DMS153 treated with DMSO at 0.1 percent for 48 hours (cell line): ENCODE measurements at regions not wholly inside any gene's neighbourhood (a gene's known extent, or its start where the extent isn't known, plus 50 kb on each side); places are given as distances from the start of the nearest gene placed in this dataset.

Experiments
- DNase-seq: peaks from one replicate; lab custom pipeline; 2025; ENCODE audit not compliant: unreplicated experiment; lab: John Stamatoyannopoulos, UW

- no peak for DNase-seq
Observed at GRCh38 chr11:92317721-92318120, 93.1 kb downstream of the FAT3 start.

- DNase-seq: no peak
Observed at GRCh38 chr11:92322225-92322624, 97.6 kb downstream of the FAT3 start.

DNA sequence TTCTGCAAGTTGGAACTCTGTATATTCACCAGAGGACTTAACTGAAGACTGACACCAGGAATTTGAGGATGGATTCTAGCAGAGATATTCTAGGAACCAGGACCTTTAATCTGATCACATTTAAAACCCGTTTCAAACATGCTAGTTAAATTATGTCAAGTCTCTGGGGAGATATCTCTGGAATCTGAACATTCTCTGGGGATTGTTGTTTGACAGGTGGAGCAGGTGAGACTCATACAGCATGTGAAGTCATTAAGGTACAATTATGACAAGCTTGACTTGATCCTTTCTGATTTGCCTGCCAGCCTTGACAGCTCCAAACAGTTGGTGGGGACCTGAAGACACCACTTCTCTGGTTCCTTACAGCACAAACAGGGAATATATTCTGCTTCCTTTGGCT lies 100.3 kb downstream of the FAT3 start:
- DNase-seq: no peak

- no peak for DNase-seq
Observed at GRCh38 chr11:92325416-92325815, 100.8 kb downstream of the FAT3 start.

- DNase-seq: no peak
Observed at GRCh38 chr11:92329137-92329536, 104.5 kb downstream of the FAT3 start.

DNA sequence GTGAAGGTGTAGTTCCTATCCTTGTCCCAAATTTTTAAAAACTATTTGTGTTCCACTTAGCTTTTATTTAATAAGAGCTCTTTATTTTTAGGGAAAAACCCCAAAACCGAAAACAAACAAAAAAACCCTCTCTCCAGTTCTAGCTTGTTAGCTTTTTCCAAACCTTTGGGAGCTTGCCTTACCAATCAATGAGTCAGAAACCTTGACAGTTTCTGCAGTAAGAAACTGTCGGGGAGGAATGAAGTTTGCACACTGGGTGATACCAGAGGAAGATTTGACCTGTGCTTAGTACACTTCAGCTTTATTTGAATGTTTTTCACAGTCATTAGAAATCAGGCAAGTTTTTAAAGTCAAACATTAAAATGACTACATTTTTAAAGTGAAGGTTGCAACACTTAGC lies 105.0 kb downstream of the FAT3 start:
- no peak for DNase-seq

- DNase-seq: no peak
Observed at GRCh38 chr11:92330114-92330513, 105.5 kb downstream of the FAT3 start.

GRCh38 chr11:92332986-92333385 lies 108.4 kb downstream of the FAT3 start:
- DNase-seq: no peak

- no peak for DNase-seq
Observed at GRCh38 chr11:92340839-92341238, 116.2 kb downstream of the FAT3 start.

- DNase-seq: no peak
Observed at GRCh38 chr11:92342034-92342720, 117.6 kb downstream of the FAT3 start.

DNA sequence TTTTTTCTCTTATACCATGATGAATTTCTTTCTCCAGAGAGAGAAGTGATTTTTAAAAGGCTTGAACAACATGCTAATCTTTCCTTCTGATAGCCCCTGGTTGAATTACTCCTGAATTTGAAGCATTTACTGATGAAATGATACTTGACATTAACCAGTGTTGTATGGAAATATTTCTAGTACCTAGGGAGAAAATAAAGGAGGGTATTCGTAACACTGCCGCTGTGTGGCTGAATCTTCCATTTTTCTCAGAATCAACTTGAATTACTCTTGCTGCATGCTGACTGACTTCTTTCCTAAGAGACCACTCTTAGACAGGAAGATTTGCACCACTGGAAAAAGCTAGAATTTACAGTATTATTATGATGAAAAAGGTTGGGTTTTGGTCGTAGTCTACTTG lies 118.3 kb downstream of the FAT3 start:
- no peak for DNase-seq

DNA sequence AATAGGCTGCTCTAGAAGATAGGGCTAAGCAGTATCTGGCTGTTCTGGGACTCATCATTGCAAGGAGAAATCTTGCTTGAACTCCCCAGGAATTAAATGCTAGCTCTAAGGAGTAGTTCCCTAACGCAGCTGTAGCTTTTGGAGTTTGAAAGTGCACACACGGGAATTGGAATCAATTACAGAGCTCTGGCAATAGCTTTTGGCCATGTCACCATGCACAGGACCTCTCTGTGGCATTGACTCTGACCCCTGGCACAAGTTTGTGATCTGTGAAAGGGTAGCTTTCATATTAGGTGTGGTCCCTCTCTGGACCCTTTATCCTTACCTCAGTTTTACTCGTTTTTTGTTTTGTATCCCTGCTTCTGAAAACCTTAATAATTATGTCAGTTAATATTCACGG lies 121.6 kb downstream of the FAT3 start:
- no peak for DNase-seq

GRCh38 chr11:92347454-92347853 lies 122.8 kb downstream of the FAT3 start:
- no peak for DNase-seq

GRCh38 chr11:92349486-92350156 lies 125.0 kb downstream of the FAT3 start:
- DNase-seq: no peak

- no peak for DNase-seq
Observed at GRCh38 chr11:92357344-92357743, 132.7 kb downstream of the FAT3 start.

DNA sequence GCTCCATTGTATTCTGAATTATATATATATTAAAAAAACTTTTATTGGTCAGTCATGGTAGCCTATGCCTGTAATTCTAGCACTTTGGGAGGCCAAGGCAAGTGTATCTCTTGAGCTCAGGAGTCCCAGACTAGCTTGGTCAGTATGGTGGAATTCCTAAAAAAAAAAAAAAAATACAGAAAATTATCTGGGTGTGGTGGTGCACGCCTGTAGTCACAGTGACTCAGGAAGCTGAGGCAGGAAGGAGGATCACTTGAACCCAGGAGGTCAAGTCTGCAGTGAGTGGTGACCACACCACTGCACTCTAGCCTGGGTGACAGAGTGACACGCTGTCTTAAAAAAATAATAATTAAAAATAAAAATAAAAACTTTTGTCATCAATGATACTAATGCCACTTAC lies 133.2 kb downstream of the FAT3 start:
- no peak for DNase-seq

- DNase-seq: no peak
Observed at GRCh38 chr11:92361551-92361950, 136.9 kb downstream of the FAT3 start.

DNA sequence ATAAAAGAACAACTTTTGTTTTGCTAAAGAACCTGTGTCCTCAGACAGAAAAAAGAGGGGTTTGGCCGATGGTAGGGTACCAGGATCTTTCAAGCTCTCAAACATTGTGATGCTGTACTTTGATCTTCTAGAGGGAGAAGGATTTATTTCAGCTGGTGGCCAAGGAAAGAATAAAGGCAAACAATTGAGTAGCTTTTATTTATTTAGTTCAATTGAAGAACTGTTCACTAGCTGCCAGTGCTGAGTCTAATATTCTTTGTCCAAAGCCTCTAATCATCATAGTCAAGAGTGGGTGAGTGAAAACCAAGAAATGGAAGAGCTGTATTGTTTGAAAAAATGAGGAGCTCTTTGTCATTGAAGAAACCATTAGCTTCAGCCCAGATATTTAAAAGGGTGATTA lies 138.4 kb downstream of the FAT3 start:
- DNase-seq: no peak

DNA sequence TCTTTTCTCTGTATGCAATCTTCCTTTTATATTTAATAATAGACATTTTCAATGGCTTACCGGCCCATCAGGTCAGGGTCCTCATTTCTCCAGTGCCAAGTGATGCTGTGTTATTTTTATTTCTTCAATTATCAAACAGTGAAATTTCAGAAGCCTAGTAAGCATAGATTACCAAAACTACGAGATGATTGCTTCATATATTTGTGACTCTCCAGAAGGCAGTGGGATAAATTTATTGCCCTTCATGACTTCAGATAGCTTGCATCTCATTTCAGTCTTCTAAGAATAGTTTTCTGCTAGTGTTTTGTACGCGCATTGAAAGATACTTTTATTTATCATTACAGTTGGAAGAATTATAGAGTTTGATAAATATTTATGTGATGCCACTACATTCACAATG lies 139.6 kb downstream of the FAT3 start:
- no peak for DNase-seq

DNA sequence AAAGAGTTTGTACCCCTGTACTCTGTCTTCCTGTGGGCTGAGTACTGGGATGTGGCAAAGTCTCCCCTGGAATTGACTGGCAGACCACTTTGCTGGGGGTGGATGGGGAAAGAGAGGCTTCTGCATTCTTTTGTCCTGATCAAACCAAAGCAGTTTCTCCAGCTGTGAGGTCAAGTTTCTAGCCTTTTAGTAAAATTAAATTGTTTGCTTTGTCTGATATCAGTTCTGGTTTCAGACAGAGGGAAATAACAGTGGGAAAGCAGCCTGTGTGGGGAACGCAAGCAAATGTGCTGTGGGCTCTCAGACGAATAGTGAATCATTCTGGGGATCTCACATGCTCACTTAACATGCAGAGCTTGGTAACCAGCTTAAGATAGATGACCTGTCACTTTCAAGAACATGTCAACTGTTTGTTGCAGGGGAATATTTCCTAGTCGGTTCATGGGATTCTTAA lies 151.6 kb downstream of the FAT3 start:
- DNase-seq: no peak

DNA sequence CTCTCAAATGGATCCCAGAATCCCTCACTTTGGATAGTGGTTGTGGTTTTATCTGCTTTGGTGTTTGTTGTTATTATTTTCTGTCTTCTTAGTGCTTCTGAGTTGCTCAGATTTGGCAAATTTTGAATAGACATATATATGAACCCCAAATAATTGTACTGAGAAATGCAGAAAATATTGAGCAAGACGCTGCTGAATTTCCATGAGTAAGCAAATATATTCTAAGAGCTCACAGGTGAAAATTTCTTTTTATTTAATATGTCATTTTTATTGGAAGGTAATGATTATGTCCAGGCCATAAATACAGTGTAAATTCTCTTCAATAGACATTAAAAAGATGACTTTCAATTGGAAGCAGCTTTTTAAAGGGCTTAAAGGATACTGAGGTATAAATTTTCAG lies 152.1 kb downstream of the FAT3 start:
- no peak for DNase-seq

DNA sequence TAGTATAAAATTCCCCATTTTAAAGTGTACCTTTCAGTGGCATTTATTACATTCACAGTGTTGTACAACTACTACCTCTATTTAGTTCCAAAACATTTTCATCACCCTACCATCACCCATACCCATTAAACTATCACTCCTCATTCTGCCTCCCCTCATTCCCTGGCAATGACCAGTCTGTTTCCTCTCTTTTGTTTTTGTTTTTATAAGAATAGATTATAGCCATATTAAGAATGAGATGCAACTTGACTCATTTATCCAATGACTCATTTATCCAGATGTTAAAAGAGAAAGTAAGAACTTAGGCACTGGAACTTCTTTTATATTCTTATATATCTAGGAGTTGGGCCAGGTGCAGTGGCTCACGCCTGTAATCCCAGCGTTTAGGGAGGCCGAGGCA lies 156.3 kb downstream of the FAT3 start:
- DNase-seq: no peak

- no peak for DNase-seq
Observed at GRCh38 chr11:92382311-92382710, 157.7 kb downstream of the FAT3 start.
